Suprapubic skin (tissue), 4 donors: ENCODE measurements at regions not wholly inside any gene's neighbourhood (a gene's known extent, or its start where the extent isn't known, plus 50 kb on each side); places are given as distances from the start of the nearest gene placed in this dataset.
"Not testable (repeated sequence)": the region's sequence is repeated elsewhere in the genome, so short reads cannot be mapped to it uniquely, and the experiment has no call there.

Experiments used
- DNase-seq, 2 donors: peaks; one replicate each; pipeline ENCODE4 v3.0.0-alpha.2; 2019; ENCODE audit warnings: low spot score in 2 of 2
- H3K27ac ChIP-seq: fragments of 200-600 bp; sonication (generic); one replicate; pipeline ENCODE4 v1.5.1; 2019
- H3K27me3 ChIP-seq: fragments of 200-600 bp; sonication (generic); one replicate; pipeline ENCODE4 v1.5.1; 2019
- H3K36me3 ChIP-seq: fragments of 200-600 bp; sonication (generic); one replicate; pipeline ENCODE4 v1.5.1; 2019
- H3K4me1 ChIP-seq: fragments of 200-600 bp; sonication (generic); one replicate; pipeline ENCODE4 v1.5.1; 2019
- H3K4me3 ChIP-seq: fragments of 200-600 bp; sonication (generic); one replicate; pipeline ENCODE4 v1.5.1; 2019; ENCODE audit warnings: mild to moderate bottlenecking
- H3K9me3 ChIP-seq: fragments of 200-600 bp; sonication (generic); one replicate; pipeline ENCODE4 v1.5.1; 2019
- WGBS: methylation state at CpG from one replicate; pipeline ENCODE4 v1.1.5; 2018; 5-methylcytosine and 5-hydroxymethylcytosine counted together

DNA sequence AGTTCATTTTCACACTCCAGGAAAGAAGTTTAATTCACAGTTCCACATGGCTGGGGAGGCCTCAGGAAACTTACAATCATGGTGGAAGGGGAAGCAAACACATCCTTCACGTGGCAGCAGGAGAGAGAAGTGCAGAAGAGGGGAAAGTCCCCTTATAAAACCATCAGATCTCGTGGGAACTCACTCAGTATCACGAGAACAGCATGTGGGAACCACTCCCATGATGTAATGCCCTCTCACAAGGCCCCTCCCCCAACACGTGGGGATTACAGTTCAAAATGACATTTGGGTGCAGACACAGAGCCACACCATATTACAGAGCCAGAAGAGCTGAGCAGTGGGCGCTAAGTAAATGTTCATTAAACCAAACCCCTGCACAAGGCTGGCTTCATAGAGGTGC is 126.0 kb downstream of the POTEH start:
- not testable (repeated sequence) for H3K27ac ChIP-seq, DNase-seq, H3K9me3 ChIP-seq, H3K36me3 ChIP-seq, H3K4me1 ChIP-seq, H3K4me3 ChIP-seq, H3K27me3 ChIP-seq
- no CpG with 5 or more reads among the region's 5 CpGs for WGBS

GRCh38 chr22:15816470-15816869 is 126.6 kb downstream of the POTEH start:
- DNase-seq, H3K27ac ChIP-seq, H3K27me3 ChIP-seq, H3K36me3 ChIP-seq, H3K4me1 ChIP-seq, H3K9me3 ChIP-seq, H3K4me3 ChIP-seq: not testable (repeated sequence)
- no CpG with 5 or more reads among the region's 3 CpGs for WGBS

DNA sequence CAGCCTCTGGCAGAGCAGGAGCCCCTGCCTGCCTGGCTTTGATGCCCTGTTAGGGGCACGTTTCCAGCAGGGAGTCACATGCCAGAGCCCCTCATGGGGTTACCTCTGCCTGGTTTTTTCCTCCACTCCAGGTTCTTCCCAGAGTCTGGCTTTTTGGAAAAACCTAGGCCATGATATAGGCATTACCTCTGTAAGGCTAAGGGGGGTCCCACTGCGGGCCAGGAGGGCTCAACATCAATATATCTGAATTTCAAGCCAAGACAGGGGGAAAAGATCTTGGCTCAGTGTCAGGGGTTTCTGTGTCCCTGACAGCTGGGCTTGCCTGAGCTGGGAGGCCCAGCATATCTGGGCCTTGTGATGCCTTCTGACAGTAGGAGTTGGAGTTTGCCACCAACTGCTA is 127.4 kb downstream of the POTEH start:
- H3K36me3 ChIP-seq, DNase-seq, H3K4me1 ChIP-seq, H3K27ac ChIP-seq, H3K9me3 ChIP-seq, H3K27me3 ChIP-seq, H3K4me3 ChIP-seq: not testable (repeated sequence)
- WGBS = no CpG with 5 or more reads among the region's 2 CpGs

DNA sequence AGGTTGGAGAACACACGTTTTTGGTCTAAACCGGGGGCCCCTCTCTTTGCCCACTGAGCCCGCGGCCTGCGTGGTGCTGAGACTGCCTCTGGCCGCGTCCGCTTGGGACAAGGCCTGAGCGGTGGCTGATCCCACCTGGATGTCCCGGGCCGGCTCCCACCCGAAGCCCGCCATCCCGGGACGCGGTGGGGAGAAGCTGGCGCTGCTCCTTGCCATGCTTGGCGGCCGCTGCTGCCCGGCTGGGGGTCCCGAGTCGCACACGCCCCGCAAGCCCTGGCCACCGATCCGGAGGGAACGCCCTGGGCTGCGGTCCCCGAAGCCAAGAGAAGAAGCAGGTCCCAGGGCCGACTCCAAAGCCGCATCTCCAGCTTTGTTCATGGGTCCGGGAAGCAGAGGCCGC is 130.1 kb downstream of the POTEH start:
- WGBS = no CpG with 5 or more reads among the region's 33 CpGs
- not testable (repeated sequence) for H3K27me3 ChIP-seq

DNA sequence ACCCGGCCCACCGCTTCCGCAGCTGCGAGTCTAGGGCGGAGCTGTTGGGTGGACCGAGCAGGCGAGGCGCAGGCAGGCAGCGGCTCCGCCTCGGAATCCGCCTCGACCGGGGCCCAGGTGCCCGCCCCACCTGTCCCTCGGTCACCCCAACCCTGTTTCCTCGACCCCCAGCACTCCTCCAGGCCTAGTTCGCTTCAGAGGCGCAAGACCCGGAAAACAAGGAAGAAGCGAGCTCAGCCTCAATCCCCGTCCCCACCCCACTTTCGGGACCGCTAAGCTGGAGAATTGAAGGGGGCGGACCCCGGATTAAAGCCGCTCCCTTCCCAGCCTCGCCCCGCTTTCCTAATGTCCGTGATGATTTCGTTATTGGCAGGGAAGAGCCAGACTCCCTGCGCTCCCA is 131.3 kb downstream of the POTEH start:
- no CpG with 5 or more reads among the region's 32 CpGs for WGBS
- not testable (repeated sequence) for H3K4me3 ChIP-seq, DNase-seq

More for the DNA sequence above, 130.1 kb downstream of the POTEH start:
- H3K4me3 ChIP-seq, H3K4me1 ChIP-seq, DNase-seq, H3K36me3 ChIP-seq, H3K27ac ChIP-seq, H3K9me3 ChIP-seq: not testable (repeated sequence)

DNA sequence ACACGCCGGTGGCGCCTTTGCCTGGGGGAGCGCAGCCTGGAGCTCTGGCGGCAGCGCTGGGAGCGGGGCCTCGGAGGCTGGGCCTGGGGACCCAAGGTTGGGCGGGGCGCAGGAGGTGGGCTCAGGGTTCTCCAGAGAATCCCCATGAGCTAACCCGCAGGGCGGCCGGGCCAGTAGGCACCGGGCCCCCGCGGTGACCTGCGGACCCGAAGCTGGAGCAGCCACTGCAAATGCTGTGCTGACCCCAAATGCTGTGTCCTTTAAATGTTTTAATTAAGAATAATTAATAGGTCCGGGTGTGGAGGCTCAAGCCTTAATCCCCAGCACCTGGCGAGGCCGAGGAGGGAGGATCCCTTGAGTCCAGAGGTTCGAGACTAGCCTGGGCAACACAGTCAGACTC is 132.2 kb downstream of the POTEH start:
- no CpG with 5 or more reads among the region's 22 CpGs for WGBS
- H3K36me3 ChIP-seq, H3K27me3 ChIP-seq: not testable (repeated sequence)

More for the DNA sequence above, 131.3 kb downstream of the POTEH start:
- not testable (repeated sequence) for H3K36me3 ChIP-seq, H3K9me3 ChIP-seq, H3K4me1 ChIP-seq, H3K27me3 ChIP-seq, H3K27ac ChIP-seq

GRCh38 chr22:15823178-15823577 is 133.4 kb downstream of the POTEH start:
- not testable (repeated sequence) for H3K4me1 ChIP-seq, H3K9me3 ChIP-seq, H3K27ac ChIP-seq, DNase-seq, H3K27me3 ChIP-seq, H3K36me3 ChIP-seq, H3K4me3 ChIP-seq
- 71% methylated on average over 4 of the region's 12 CpGs for WGBS

More for the DNA sequence above, 132.2 kb downstream of the POTEH start:
- not testable (repeated sequence) for H3K27ac ChIP-seq, DNase-seq, H3K4me3 ChIP-seq, H3K9me3 ChIP-seq, H3K4me1 ChIP-seq

DNA sequence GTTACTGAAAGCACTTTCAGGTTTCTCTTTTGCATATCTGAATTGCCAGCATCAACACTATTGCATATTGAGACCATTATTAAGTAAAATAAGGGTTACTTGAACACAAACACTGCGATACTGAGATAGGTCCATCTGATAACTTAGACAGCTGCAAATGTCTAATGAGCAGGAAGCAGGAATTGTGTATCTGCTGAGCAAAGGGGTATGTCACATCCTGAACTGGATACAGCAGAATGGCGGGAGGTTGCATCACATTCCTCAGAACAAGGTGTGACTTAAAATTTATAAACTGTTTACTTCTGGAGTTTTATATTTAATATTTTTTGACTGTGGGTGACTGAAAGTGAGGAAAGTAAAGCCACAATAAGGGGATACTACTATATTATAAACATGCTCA is 142.4 kb downstream of the POTEH start:
- DNase-seq, H3K27me3 ChIP-seq, H3K4me1 ChIP-seq, H3K9me3 ChIP-seq, H3K36me3 ChIP-seq, H3K27ac ChIP-seq, H3K4me3 ChIP-seq: not testable (repeated sequence)
- WGBS = 88% methylated on average over 2 of the region's 2 CpGs

- H3K27ac ChIP-seq, H3K9me3 ChIP-seq, H3K4me1 ChIP-seq, H3K4me3 ChIP-seq, H3K36me3 ChIP-seq, H3K27me3 ChIP-seq, DNase-seq: not testable (repeated sequence)
- 66% methylated on average over 6 of the region's 9 CpGs for WGBS
Observed at GRCh38 chr22:15835729-15836128, 145.9 kb downstream of the POTEH start.

DNA sequence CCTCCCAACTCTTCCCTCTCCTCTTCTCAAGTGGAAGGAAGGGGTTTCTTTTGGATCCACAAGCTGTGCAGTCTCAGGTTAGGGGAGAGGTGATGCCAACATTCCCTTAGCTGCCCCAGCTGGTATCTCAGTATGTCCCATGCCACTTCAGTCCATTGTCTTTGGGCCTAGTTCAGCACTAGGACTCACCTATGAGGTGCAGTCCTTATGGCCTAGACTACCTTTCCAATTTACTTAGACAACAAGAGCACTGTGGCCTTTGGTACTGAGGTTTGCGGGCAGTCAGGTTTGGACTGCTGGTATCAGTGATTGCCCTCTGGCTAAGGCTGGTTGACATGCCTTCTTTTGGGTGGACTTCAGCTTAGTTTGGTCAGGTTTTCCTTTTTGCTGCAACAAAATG is 159.9 kb downstream of the POTEH start:
- H3K27me3 ChIP-seq, H3K27ac ChIP-seq, H3K4me1 ChIP-seq, H3K9me3 ChIP-seq, H3K36me3 ChIP-seq, DNase-seq, H3K4me3 ChIP-seq: not testable (repeated sequence)
- no CpG with 5 or more reads among the region's 1 CpG for WGBS

DNA sequence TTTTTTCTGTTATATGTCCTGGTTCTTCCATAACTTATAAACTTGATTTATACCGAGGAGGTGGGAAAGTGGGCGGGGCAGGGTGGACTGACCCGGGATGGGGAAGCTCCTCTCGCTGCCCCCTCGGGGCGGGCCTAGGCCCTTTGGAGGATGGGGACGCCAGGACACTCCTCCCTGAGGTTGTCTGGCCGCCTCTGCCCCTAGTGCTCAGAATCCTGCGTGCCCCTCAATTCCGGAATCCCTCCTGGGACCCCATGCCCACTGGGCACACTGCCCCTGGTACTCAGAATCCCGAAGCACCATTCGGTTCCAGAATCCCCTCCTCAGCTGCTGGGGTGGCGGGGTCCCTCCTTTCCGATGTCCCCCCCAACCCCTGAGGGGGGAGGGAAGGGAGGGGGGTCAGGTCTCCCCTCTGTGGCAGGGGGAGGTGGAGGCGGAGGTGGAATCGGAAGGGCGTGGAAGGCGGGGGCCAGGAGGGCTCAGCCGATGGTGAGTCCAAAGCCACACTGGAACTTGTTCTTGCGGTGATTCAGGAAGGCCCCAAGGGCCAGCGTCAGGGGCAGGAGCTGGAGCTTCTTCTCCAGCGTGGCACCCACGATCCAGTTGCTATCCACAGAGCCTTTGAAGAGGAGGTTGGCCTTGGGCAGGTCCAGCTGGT is 164.0 kb downstream of the POTEH start:
- not testable (repeated sequence) for H3K9me3 ChIP-seq, DNase-seq, H3K27ac ChIP-seq, H3K4me3 ChIP-seq, H3K4me1 ChIP-seq, H3K27me3 ChIP-seq, H3K36me3 ChIP-seq
- WGBS = 84% methylated on average over 11 of the region's 23 CpGs

DNA sequence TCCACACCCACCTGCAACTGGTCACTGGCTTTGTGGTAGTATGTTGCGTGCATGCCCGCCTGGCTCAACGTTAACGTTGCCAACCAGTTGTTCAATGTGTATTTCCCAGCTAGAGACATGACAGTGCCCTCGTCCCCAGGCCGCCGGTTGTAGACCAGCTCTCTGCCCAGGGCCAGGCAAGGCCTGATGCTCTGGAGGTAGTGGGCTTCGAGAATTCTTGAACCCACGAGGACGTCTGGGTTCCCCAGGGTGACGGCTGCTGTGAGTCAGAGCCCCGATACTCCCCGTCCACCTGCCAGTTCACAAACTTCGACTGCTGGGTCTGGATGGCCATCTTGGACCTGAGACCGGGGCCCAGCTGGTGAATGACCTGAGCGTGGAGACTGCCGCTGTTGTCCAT is 164.6 kb downstream of the POTEH start:
- peak; percentile 58 to 76 for DNase-seq
- H3K27ac ChIP-seq, H3K4me3 ChIP-seq, H3K27me3 ChIP-seq, H3K9me3 ChIP-seq, H3K36me3 ChIP-seq, H3K4me1 ChIP-seq: not testable (repeated sequence)
- WGBS = 88% methylated on average over 5 of the region's 17 CpGs

GRCh38 chr22:15854978-15855377 is 165.2 kb downstream of the POTEH start:
- not testable (repeated sequence) for DNase-seq, H3K36me3 ChIP-seq, H3K27ac ChIP-seq, H3K4me1 ChIP-seq, H3K27me3 ChIP-seq, H3K4me3 ChIP-seq, H3K9me3 ChIP-seq
- WGBS = no CpG with 5 or more reads among the region's 42 CpGs

GRCh38 chr22:15880926-15881325 is 191.1 kb downstream of the POTEH start:
- H3K4me1 ChIP-seq, H3K27ac ChIP-seq, H3K9me3 ChIP-seq, DNase-seq, H3K27me3 ChIP-seq, H3K36me3 ChIP-seq, H3K4me3 ChIP-seq: not testable (repeated sequence)
- WGBS = 85% methylated on average over 4 of the region's 11 CpGs

DNA sequence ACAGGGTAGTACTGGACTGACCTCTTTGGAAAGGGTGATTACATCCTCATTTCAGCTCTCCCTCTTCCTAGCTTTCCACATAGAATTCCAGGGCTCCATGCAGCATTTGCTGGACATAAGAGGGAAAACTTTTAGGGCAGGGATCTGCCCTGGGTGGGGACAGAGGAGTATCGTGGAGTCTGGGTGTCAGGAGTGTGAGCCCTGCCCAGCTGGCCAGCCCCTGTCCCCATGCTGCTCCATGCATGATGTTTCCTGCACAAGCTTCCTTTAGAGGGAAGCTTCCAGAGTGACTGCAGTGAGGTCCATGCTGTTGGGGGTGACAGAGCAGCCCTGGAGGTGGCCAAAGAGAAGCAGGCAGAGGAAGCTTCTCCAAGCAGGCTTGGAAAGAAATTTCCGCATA is 214.5 kb downstream of the POTEH start:
- not testable (repeated sequence) for H3K36me3 ChIP-seq, H3K9me3 ChIP-seq, H3K27me3 ChIP-seq, DNase-seq, H3K4me1 ChIP-seq, H3K27ac ChIP-seq, H3K4me3 ChIP-seq
- no CpG with 5 or more reads among the region's 2 CpGs for WGBS
